ENCODE measurements at regions not wholly inside any gene's neighbourhood (a gene's known extent, or its start where the extent isn't known, plus 50 kb on each side); places are given as distances from the start of the nearest gene placed in this dataset.
"Not testable (repeated sequence)": the region's sequence is repeated elsewhere in the genome, so short reads cannot be mapped to it uniquely, and the experiment has no call there.

DNA sequence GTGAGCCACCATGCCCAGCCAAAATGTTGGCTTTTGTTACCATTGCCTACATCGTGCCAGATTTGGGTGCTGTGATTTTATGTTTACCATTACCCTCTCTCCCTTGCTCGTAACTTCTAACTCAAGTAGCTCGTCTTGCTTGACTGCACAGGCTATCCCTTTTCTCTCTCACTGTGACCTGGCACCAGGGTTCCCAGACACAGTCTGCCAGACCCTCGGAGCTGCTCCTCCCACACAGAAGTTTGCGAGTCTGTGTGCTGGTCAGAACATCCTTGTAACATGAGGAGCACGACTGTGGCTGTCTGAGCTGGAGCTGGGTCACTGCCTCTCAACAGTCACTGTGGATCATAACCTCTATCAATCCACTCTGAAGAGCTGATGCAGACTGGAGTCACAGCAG lies 152.5 kb upstream of the ACKR3 start:
- no peak for FAIRE-seq

DNA sequence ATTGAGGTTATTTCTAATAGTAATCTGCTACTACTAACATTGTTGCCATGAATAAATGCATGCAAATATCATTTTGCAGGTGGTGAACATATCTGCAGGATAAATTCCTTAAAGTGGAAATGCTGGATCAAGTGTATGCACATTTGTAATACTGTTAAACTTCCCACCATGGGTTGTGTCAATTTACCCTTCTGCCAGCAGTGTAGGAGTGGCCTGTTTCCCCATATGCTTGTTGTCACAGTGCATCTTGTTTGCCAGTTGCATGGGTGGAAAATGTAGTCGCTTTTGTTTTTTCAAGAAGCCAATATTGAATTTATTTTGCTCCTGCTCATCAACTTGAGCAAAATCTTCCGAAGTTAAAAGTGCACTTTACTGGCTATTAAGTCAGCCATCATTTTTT lies 139.0 kb upstream of the ACKR3 start:
- FAIRE-seq = no peak

DNA sequence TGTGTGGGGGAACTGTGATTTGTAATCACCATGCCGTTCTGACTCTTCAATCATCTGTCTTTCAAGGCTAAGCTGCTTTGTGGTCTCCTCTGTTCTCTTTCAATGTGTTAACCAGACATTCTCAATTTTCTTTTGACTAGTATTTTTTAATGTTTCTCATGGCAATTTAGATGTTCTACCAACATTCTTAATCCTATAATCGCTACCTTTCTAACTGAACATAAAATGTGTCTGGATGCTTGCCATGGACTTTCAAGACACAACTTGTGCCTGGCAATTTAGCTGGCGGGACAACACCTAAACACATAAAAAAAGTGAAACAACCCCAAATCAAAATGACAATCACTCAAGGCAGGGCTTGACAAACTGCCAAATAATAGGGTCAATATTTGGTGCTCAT lies 135.0 kb upstream of the ACKR3 start:
- FAIRE-seq = no peak

- FAIRE-seq = no peak
Observed at GRCh38 chr2:236440110-236440881, 129.3 kb upstream of the ACKR3 start.

- no peak for FAIRE-seq
Observed at GRCh38 chr2:236444187-236444586, 125.4 kb upstream of the ACKR3 start.

- no peak for FAIRE-seq
Observed at GRCh38 chr2:236445678-236446077, 123.9 kb upstream of the ACKR3 start.

DNA sequence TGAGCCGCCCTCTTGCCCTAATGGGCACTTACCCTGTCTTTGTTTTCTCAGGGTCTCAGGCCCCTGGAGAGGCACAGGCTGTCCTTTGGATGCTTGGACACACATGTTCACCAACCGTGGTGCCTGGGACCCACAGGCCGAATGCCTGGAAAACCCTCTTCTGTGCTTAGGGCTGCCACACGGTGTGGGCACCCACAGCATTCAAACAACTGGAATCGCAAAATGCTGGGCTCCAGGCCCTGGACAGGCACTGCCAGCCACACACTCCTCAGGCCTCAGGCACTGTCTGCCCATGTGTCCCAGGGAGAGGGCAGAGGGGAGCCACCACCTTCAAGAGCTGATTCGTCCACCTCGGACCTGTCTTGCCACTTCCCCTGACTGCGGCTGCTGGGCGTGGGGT lies 123.1 kb upstream of the ACKR3 start:
- no peak for FAIRE-seq

DNA sequence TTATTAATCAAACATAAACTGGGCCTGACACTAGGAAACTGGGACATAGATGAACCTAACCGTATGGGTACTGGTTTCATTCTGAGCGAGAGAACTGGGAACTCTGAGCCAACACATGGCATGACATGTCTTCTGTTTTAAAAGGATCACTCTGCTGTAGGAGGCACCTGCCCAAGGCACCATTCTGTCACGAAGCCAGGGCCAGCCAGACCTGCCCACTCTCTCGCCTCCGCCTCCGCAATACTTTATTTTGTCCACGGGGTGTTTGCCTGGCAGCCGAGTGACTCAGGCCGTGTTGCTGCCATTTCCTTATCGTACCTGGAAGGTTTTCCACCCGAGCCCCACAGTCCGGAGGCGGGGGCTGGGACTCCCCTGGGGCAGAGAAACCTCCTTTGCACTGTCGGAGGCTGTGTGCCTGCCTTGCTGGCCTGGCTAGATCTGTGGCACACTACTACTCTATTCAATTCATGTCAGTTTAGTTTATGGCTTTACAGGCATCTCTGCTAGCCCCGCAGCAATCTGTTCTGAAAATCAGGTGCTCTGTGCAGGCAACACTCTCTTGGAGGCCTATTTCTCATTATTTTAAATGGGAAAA lies 120.4 kb upstream of the ACKR3 start:
- FAIRE-seq = no peak

- FAIRE-seq = no peak
Observed at GRCh38 chr2:236452238-236452637, 117.4 kb upstream of the ACKR3 start.

DNA sequence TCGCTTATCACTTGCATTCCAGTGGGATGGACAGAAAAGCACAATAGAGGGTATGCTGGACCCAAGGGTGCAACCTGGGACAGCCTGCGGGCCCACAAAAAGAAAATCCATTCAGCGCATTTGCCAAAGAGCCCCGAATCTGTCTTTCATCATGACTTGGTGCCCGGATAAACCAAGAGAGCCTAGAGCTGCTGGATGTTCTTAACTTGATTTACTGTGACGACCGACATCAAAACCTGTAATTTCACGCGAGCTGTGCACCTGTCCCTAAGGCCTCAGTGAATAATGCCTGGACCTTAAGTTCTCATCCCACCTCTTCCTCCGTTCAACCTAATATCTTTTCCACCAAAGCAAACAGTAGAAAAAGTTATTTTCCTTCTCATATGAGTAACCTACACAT lies 115.5 kb upstream of the ACKR3 start:
- FAIRE-seq = no peak

GRCh38 chr2:236459393-236459792 lies 110.2 kb upstream of the ACKR3 start:
- FAIRE-seq = peak; percentile 77

DNA sequence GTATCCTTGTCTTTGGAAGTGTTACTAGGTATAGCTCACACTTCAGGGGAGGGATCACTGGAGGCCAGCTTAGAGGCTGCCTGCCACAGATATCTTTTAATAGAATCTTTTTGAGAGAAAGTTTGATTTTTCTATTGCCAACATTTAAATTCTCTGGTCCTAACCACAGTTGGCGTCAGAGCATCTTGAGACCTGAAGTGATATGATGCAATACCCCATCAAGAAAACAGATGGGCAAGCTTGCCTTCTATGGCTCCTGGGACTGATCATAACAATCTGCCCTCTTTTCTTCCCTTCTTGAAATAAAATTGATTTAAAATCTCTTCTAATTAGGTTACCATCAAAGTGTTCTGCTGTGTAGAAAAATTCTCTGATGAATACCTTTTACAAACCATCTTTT lies 105.5 kb upstream of the ACKR3 start:
- FAIRE-seq = no peak

DNA sequence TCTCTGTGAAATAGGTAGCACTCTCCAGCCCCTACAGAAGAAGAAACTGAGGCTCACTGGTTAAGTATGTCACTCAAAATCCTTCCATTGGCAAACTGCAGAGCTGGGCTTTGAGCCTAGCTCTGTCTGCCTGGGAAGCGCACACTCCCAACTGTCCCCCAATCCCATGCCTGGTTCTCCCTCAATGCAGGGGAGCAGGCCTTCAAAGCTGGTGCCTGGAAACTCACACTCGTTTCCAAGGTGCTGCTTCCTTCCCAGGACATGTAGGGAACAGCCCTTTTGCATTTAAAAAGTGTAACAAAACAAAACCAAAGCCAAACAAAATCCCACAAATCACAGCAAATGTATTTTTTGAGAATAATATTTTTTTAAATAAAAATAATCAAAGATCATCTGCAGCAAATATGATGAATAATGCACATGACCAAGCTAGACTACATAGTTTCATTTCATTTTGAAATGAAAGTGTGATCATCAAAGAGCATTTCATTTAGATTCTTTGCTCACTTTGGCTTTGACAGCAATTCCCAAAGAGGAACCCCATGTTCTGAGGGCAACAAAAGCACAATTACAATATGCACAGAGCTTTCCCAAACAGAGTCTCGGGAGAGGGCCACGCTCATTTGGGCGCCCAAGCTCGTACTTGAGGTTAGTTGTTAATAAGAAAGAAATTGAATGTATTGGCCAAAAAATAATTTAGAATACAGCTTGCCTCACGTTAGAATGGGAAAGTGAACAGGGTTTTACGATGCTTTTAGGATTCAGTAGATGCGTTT lies 96.7 kb upstream of the ACKR3 start:
- FAIRE-seq = no peak

GRCh38 chr2:236473691-236474090 lies 95.9 kb upstream of the ACKR3 start:
- no peak for FAIRE-seq

DNA sequence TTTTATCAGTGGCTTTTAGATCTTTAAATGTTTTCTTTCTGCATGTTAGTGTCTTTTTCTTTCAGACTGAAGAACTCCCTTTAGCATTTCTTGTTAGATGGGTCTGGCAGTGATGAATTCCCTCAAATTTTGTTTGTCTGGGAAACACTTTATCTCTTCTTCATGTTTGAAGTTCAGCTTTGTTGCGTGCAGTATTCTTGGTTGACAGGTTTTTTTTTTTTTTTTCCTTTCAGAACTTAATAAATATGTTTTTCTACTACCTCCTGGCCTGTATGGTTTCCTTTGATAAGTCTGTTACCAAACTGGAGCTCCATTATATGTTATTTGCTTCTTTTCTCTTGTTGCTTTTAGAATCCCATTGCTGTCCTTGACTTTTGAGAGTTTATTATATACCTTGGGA lies 89.8 kb upstream of the ACKR3 start:
- FAIRE-seq = no peak

- FAIRE-seq = no peak
Observed at GRCh38 chr2:236483102-236483501, 86.5 kb upstream of the ACKR3 start.

GRCh38 chr2:236485519-236485918 lies 84.1 kb upstream of the ACKR3 start:
- FAIRE-seq = no peak

GRCh38 chr2:236489083-236489482 lies 80.5 kb upstream of the ACKR3 start:
- FAIRE-seq = not testable (repeated sequence)

- FAIRE-seq = no peak
Observed at GRCh38 chr2:236489895-236490404, 79.7 kb upstream of the ACKR3 start.

- FAIRE-seq = no peak
Observed at GRCh38 chr2:236496340-236496739, 73.3 kb upstream of the ACKR3 start.

DNA sequence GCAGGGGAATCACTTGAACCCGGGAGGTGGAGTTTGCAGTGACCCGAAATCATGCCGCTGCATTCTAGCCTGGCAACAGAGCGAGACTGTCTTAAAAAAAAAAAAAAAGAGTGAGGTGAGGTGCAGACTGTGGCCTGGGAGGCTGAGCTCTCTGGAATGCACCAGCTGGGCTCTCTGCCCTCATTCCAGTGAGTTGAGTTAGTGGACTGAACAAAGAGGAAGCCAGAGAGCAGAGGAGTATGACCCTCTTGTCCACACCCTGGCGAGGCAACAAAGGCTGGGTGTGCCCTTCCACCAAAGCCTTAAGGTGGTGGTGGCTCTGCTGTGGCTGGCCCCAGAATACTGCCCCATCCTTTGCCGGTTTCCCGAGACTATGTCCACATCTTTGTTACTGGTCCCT lies 71.3 kb upstream of the ACKR3 start:
- FAIRE-seq = no peak

GRCh38 chr2:236499691-236500578 lies 69.7 kb upstream of the ACKR3 start:
- no peak for FAIRE-seq

DNA sequence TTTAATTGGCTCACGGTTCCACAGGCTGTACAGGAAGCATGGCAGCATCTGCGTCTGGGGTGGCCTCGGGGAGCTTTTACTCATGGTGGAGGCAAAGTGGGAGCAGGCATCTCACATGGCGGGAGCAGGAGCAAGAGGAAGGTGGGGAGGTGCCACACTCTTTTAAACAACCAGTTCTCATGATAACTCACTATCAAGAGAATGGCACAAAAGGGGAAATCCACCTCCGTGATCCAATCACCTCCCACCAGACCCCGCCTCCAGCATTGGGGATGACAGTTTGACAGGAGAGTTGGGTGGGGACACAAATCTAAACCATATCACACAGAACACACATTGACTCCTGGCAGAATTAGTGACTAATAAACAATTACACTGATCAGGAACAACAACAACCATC lies 68.6 kb upstream of the ACKR3 start:
- FAIRE-seq = no peak
